Liver (tissue), 8 donors: ENCODE measurements at regions not wholly inside any gene's neighbourhood (a gene's known extent, or its start where the extent isn't known, plus 50 kb on each side); places are given as distances from the start of the nearest gene placed in this dataset.

Source experiments
- DNase-seq: peaks from one replicate; pipeline ENCODE4 v3.0.0-alpha.2; 2017; ENCODE audit warnings: low spot score
- H3K27ac ChIP-seq, 2 donors: one replicate each; pipeline ENCODE4 v1.7.0; 2013; ENCODE audit warnings: inconsistent platforms in 2 of 2, low read length in 2 of 2, control low read depth in 1 of 2, low read depth in 1 of 2, mild to moderate bottlenecking in 1 of 2
- H3K27me3 ChIP-seq, 4 donors: one replicate each; pipeline versions ENCODE4 v1.6.1 to v1.7.0; 2013; ENCODE audit warnings: low read length in 3 of 4, inconsistent platforms in 1 of 4, mild to moderate bottlenecking in 1 of 4, moderate library complexity in 1 of 4; ENCODE audit not compliant: control insufficient read depth in 4 of 4, insufficient read depth in 4 of 4
- H3K36me3 ChIP-seq, 4 donors: one replicate each; pipeline versions ENCODE4 v1.6.1 to v1.7.0; 2013; ENCODE audit warnings: low read length in 3 of 4, mild to moderate bottlenecking in 3 of 4, low read depth in 1 of 4, moderate library complexity in 1 of 4; ENCODE audit not compliant: control insufficient read depth in 4 of 4, insufficient read depth in 3 of 4
- H3K4me1 ChIP-seq, 4 donors: one replicate each; pipeline versions ENCODE4 v1.6.1 to v1.7.0; 2013; ENCODE audit warnings: low read length in 3 of 4, mild to moderate bottlenecking in 3 of 4, moderate library complexity in 1 of 4; ENCODE audit not compliant: control insufficient read depth in 4 of 4, insufficient read depth in 4 of 4
- H3K4me3 ChIP-seq, 3 donors: one replicate each; pipeline versions ENCODE4 v1.6.1 to v1.7.0; 2013; ENCODE audit warnings: low read length in 3 of 3, control low read depth in 1 of 3, low read depth in 1 of 3, mild to moderate bottlenecking in 1 of 3
- H3K9ac ChIP-seq, 2 donors: one replicate each; pipeline ENCODE4 v1.7.0; 2013; ENCODE audit warnings: low read length in 2 of 2, mild to moderate bottlenecking in 2 of 2, moderate library complexity in 2 of 2, control low read depth in 1 of 2, low read depth in 1 of 2
- H3K9me3 ChIP-seq, 4 donors: one replicate each; pipeline versions ENCODE4 v1.6.1 to v1.7.0; 2013; ENCODE audit warnings: low read length in 3 of 4; ENCODE audit not compliant: control insufficient read depth in 4 of 4
- ATF3 ChIP-seq: IDR thresholded peaks from 2 replicates; pipeline ENCODE4 v1.6.1; 2016; ENCODE audit warnings: antibody characterized with exemption
- CTCF ChIP-seq: fragments of 150-350 bp; IDR thresholded peaks from 2 replicates; pipeline ENCODE4 v1.5.1; 2017; ENCODE audit warnings: improper control_type of control experiment, low read depth, low read length; ENCODE audit not compliant: missing input control
- EGR1 ChIP-seq, 2 donors: IDR thresholded peaks; 2 replicates each; pipeline ENCODE4 v1.6.1; 2016 to 2018; ENCODE audit warnings: antibody characterized with exemption in 2 of 2, low read depth in 2 of 2
- FOXA1 ChIP-seq: IDR thresholded peaks from 2 replicates; pipeline ENCODE4 v1.6.1; 2016; ENCODE audit warnings: antibody characterized with exemption
- FOXA2 ChIP-seq: IDR thresholded peaks from 2 replicates; pipeline ENCODE4 v1.6.1; 2016; ENCODE audit warnings: antibody characterized with exemption
- GABPA ChIP-seq, 2 donors: IDR thresholded peaks in 1 of 2; conservative IDR thresholded peaks in 1 of 2; 2 replicates each; pipeline ENCODE4 v1.6.1; 2016; ENCODE audit warnings: antibody characterized with exemption in 2 of 2, mild to moderate bottlenecking in 1 of 2, moderate library complexity in 1 of 2
- HNF4A ChIP-seq, 2 donors: conservative IDR thresholded peaks; 2 replicates each; pipeline ENCODE4 v1.6.1; 2016; ENCODE audit warnings: antibody characterized with exemption in 2 of 2, mild to moderate bottlenecking in 2 of 2
- HNF4G ChIP-seq: IDR thresholded peaks from 2 replicates; pipeline ENCODE4 v1.6.1; 2016; ENCODE audit warnings: antibody characterized with exemption
- JUND ChIP-seq, 2 donors: IDR thresholded peaks; 2 replicates each; pipeline ENCODE4 v1.6.1; 2016; ENCODE audit warnings: antibody characterized with exemption in 2 of 2
- MAX ChIP-seq: IDR thresholded peaks from 2 replicates; pipeline ENCODE4 v1.6.1; 2016; ENCODE audit warnings: antibody characterized with exemption
- NR2F2 ChIP-seq: IDR thresholded peaks from 2 replicates; pipeline ENCODE4 v1.6.1; 2016; ENCODE audit warnings: antibody characterized with exemption
- RAD21 ChIP-seq, 2 donors: IDR thresholded peaks; 2 replicates each; pipeline ENCODE4 v1.6.1; 2016; ENCODE audit warnings: antibody characterized with exemption in 2 of 2, mild to moderate bottlenecking in 2 of 2
- REST ChIP-seq: IDR thresholded peaks from 2 replicates; pipeline ENCODE4 v1.6.1; 2016; ENCODE audit warnings: antibody characterized with exemption, mild to moderate bottlenecking
- RXRA ChIP-seq, 2 donors: IDR thresholded peaks; 2 replicates each; pipeline ENCODE4 v1.6.1; 2017 to 2018; ENCODE audit warnings: antibody characterized with exemption in 2 of 2, mild to moderate bottlenecking in 1 of 2
- SP1 ChIP-seq: IDR thresholded peaks from 2 replicates; pipeline ENCODE4 v1.6.1; 2018; ENCODE audit warnings: antibody characterized with exemption, mild to moderate bottlenecking
- TAF1 ChIP-seq: conservative IDR thresholded peaks from 2 replicates; pipeline ENCODE4 v1.6.1; 2016; ENCODE audit warnings: antibody characterized with exemption, mild to moderate bottlenecking
- YY1 ChIP-seq: IDR thresholded peaks from 2 replicates; pipeline ENCODE4 v1.6.1; 2016; ENCODE audit warnings: antibody characterized with exemption, mild to moderate bottlenecking
- ZBTB33 ChIP-seq: IDR thresholded peaks from 2 replicates; pipeline ENCODE4 v1.6.1; 2016; ENCODE audit warnings: antibody characterized with exemption
- WGBS: extraction: QIAGEN DNeasy Blood & Tissue Kit; methylation state at CpG from one replicate; pipeline ENCODE4 v1.1.7; 2013; 5-methylcytosine and 5-hydroxymethylcytosine counted together
- donor health status: healthy.
- donor health status: healthy.
- donor health status: healthy.
- donor health status: healthy.
- donor health status: healthy.

GRCh38 chr2:145059343-145059742 lies 539.4 kb upstream of the ZEB2 start (continued):
- TF ChIP-seq ZBTB33 (no peak), HNF4G (no peak), TAF1 (no peak)

- Histone ChIP-seq H3K4me1 (no peaks in the 10 kb centered on the region), H3K36me3 (no peaks in the 10 kb centered on the region), H3K9ac (no peak overlapping the region), H3K27me3 (no peaks in the 10 kb centered on the region), H3K4me3 (no peak overlapping the region), H3K27ac (no peak overlapping the region), H3K9me3 (no peaks in the 10 kb centered on the region)
- no peak for TF ChIP-seq TAF1
- no peak for TF ChIP-seq ZBTB33
- TF ChIP-seq FOXA2: no peak
- no peak for DNase-seq
- 85% methylated on average over 1 of the region's 1 CpG for WGBS
Measured at GRCh38 chr2:145058457-145058856, 538.5 kb upstream of the ZEB2 start.

GRCh38 chr2:145055651-145056050 lies 535.7 kb upstream of the ZEB2 start:
- TF ChIP-seq CTCF (no peak), HNF4G (no peak), RAD21 (IDR thresholded peaks at IDR 0.05) (no peak), YY1 (no peak), GABPA (IDR thresholded peaks at IDR 0.05 in 1 of 2, conservative IDR thresholded peaks at IDR 0.05 in 1 of 2) (no peak), RXRA (IDR thresholded peaks at IDR 0.05) (no peak), HNF4A (conservative IDR thresholded peaks at IDR 0.05) (no peak), FOXA1 (no peak), TAF1 (no peak), REST (no peak), SP1 (no peak), EGR1 (IDR thresholded peaks at IDR 0.05; ENCODE audit: low read depth in 2 of 2) (no peak), MAX (no peak), JUND (IDR thresholded peaks at IDR 0.05) (no peak), NR2F2 (no peak), ZBTB33 (no peak), ATF3 (no peak), FOXA2 (no peak)
- no peaks in the 10 kb centered on the region for H3K4me1 ChIP-seq
- DNase-seq: no peak
- no peak overlapping the region for H3K4me3 ChIP-seq
- no peak overlapping the region for H3K27ac ChIP-seq
- H3K36me3 ChIP-seq: no peaks in the 10 kb centered on the region
- H3K9ac ChIP-seq: no peak overlapping the region
- no peaks in the 10 kb centered on the region for H3K9me3 ChIP-seq
- H3K27me3 ChIP-seq: no peaks in the 10 kb centered on the region
